ENCODE measurements at regions not wholly inside any gene's neighbourhood (a gene's known extent, or its start where the extent isn't known, plus 50 kb on each side); places are given as distances from the start of the nearest gene placed in this dataset.

- no peak for TF ChIP-seq CTCF (IDR thresholded peaks at IDR 0.05)
- TF ChIP-seq POLR2AphosphoS5 (IDR thresholded peaks at IDR 0.05) = no peak
Measured at GRCh38 chr5:89936576-89936975, 473.0 kb downstream of the CETN3 start.
